ENCODE measurements at regions not wholly inside any gene's neighbourhood (a gene's known extent, or its start where the extent isn't known, plus 50 kb on each side); places are given as distances from the start of the nearest gene placed in this dataset.

- no peak for DNase-seq
- H3K27me3 Mint-ChIP-seq: no peaks in the 10 kb centered on the region
- no peak overlapping the region for H3K4me3 Mint-ChIP-seq
- ATAC-seq: no peak
- intact Hi-C loops (cut with micrococcal nuclease): no loop called here
- no peak overlapping the region for H3K27ac Mint-ChIP-seq
- CTCF ChIA-PET: no interaction called here
- H3K4me1 Mint-ChIP-seq (ENCODE audit: low read depth): no peaks in the 10 kb centered on the region
- TF ChIP-seq CTCF (IDR thresholded peaks at IDR 0.05): no peak
- POLR2A ChIA-PET: no interaction called here
- no peaks in the 10 kb centered on the region for H3K36me3 Mint-ChIP-seq (ENCODE audit: low read depth)
- no peaks in the 10 kb centered on the region for H3K9me3 Mint-ChIP-seq
Observed at GRCh38 chr11:110858547-110858921, 146.3 kb upstream of the ARHGAP20 start.

GRCh38 chr11:110857892-110858546 lies 145.8 kb upstream of the ARHGAP20 start:
- ATAC-seq (no peak), DNase-seq (no peak)
- no peaks in the 10 kb centered on the region for H3K9me3 Mint-ChIP-seq
- H3K4me3 Mint-ChIP-seq: no peak overlapping the region
- intact Hi-C loops (cut with micrococcal nuclease): no loop called here
- ChIA-PET POLR2A (no interaction called here), CTCF (no interaction called here)
- no peak overlapping the region for H3K27ac Mint-ChIP-seq
- no peaks in the 10 kb centered on the region for H3K36me3 Mint-ChIP-seq (ENCODE audit: low read depth)
- no peak for TF ChIP-seq CTCF (IDR thresholded peaks at IDR 0.05)
- H3K27me3 Mint-ChIP-seq: no peaks in the 10 kb centered on the region
- no peaks in the 10 kb centered on the region for H3K4me1 Mint-ChIP-seq (ENCODE audit: low read depth)

- Mint-ChIP-seq H3K27me3 (no peaks in the 10 kb centered on the region), H3K36me3 (ENCODE audit: low read depth) (no peaks in the 10 kb centered on the region), H3K4me1 (ENCODE audit: low read depth) (no peaks in the 10 kb centered on the region), H3K27ac (no peak overlapping the region), H3K9me3 (no peaks in the 10 kb centered on the region), H3K4me3 (no peak overlapping the region)
- ChIA-PET CTCF (no interaction called here), POLR2A (no interaction called here)
- no peak for ATAC-seq
- TF ChIP-seq CTCF (IDR thresholded peaks at IDR 0.05): no peak
- no peak for DNase-seq
- intact Hi-C loops (cut with micrococcal nuclease): no loop called here
Observed at GRCh38 chr11:110856996-110857812, 145.0 kb upstream of the ARHGAP20 start.

DNA sequence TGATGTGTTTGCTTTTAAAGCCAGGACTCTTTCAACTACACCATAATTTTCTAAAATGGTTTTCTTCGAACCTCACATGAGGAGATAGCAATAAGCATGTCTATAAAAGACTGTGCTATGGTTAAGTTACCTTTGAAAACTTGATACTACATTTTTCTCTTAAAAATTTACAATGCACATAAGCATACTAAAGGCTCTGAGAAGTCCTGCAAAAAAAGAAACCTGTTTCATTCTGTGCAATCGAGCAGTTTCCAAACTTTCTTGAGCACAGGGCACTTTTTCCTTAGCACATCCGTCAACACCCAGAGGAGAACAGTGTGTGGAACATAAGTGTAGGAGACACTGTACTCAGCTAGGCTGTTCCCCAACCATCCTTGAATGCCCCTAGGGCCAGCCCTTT lies 144.1 kb upstream of the ARHGAP20 start:
- intact Hi-C loops (cut with micrococcal nuclease): no loop called here
- ATAC-seq: no peak
- no peaks in the 10 kb centered on the region for H3K27me3 Mint-ChIP-seq

More for the DNA sequence above, 144.1 kb upstream of the ARHGAP20 start:
- Mint-ChIP-seq H3K36me3 (ENCODE audit: low read depth) (no peaks in the 10 kb centered on the region), H3K27ac (no peak overlapping the region), H3K4me1 (ENCODE audit: low read depth) (no peaks in the 10 kb centered on the region), H3K9me3 (no peaks in the 10 kb centered on the region), H3K4me3 (no peak overlapping the region)
- DNase-seq: no peak
- TF ChIP-seq CTCF (IDR thresholded peaks at IDR 0.05): no peak
- ChIA-PET POLR2A (no interaction called here), CTCF (no interaction called here)

All from activated CD8-positive, alpha-beta T cell treated with anti-CD3 and anti-CD28 coated beads for 36 hours (primary cell).